ENCODE measurements at regions not wholly inside any gene's neighbourhood (a gene's known extent, or its start where the extent isn't known, plus 50 kb on each side); places are given as distances from the start of the nearest gene placed in this dataset.

DNA sequence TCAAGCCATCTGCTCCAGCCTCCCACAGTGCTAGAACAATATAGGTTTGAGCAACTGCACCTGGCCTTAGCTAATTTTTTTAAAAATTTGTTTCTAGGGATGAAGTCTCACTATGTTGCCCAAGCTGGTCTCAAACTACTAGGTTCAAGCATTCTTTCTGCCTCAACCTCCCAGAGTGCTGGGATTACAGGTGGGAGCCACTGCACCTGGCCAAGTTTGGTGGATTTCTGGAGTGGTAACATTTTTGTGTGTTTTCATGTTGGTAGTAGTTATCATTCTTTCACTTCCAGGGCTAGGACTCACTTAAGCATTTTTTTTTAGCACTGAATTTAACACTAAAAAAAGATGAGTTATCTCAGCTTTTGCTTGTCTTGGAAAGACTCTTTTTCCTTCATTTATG lies 328.0 kb upstream of the RGS6 start:
- Histone ChIP-seq H3F3A (ENCODE audit: insufficient read depth) (no peaks in the 10 kb centered on the region), H3K9ac (ENCODE audit: low read length) (no peak overlapping the region), H2AFZ (ENCODE audit: low read depth, low read length, severe bottlenecking) (no peak overlapping the region), H3K9me2 (replicated peaks; ENCODE audit: insufficient read depth, low read length) (no peaks in the 10 kb centered on the region), H3K36me3 (ENCODE audit: low read length) (0 out of 2 replicates have a peak, but pooled peaks cover 7% of the 10 kb centered on the region), H4K20me1 (ENCODE audit: low read depth, low read length) (no peaks in the 10 kb centered on the region), H3K27me3 (ENCODE audit: low read length) (no peaks in the 10 kb centered on the region), H3K79me2 (ENCODE audit: insufficient read depth, low read length) (peaks cover 15% of the 10 kb centered on the region; the same call in 1 of the 2 replicates), H3K27ac (ENCODE audit: low read depth, low read length) (no peak overlapping the region), H3K9me3 (ENCODE audit: insufficient read depth, low read length) (peaks cover 7% of the 10 kb centered on the region; the same call in 1 of the 2 replicates), H3K4me2 (ENCODE audit: low read depth, low read length, poor library complexity, severe bottlenecking) (no peak overlapping the region), H3K4me3 (ENCODE audit: insufficient read depth, low read length, poor library complexity, severe bottlenecking) (no peak overlapping the region)
- TF ChIP-seq CTCF (IDR thresholded peaks at IDR 0.05; ENCODE audit: insufficient read depth, low read length, poor library complexity, severe bottlenecking) (no peak), EZH2phosphoT487 (conservative IDR thresholded peaks at IDR 0.05; ENCODE audit: low read length) (no peak)

- Histone ChIP-seq H3K79me2 (ENCODE audit: insufficient read depth, low read length) (peaks cover 15% of the 10 kb centered on the region; the same call in 1 of the 2 replicates), H3K27me3 (ENCODE audit: low read length) (no peaks in the 10 kb centered on the region), H3K9ac (ENCODE audit: low read length) (no peak overlapping the region), H3K36me3 (ENCODE audit: low read length) (0 out of 2 replicates have a peak, but pooled peaks cover 2% of the 10 kb centered on the region), H3K4me2 (ENCODE audit: low read depth, low read length, poor library complexity, severe bottlenecking) (no peak overlapping the region), H3F3A (ENCODE audit: insufficient read depth) (0 out of 2 replicates have a peak, but pooled peaks cover 6% of the 10 kb centered on the region), H2AFZ (ENCODE audit: low read depth, low read length, severe bottlenecking) (no peak overlapping the region), H3K4me3 (ENCODE audit: insufficient read depth, low read length, poor library complexity, severe bottlenecking) (no peak overlapping the region), H3K9me2 (replicated peaks; ENCODE audit: insufficient read depth, low read length) (no peaks in the 10 kb centered on the region), H4K20me1 (ENCODE audit: low read depth, low read length) (no peaks in the 10 kb centered on the region), H3K27ac (ENCODE audit: low read depth, low read length) (no peak overlapping the region), H3K9me3 (ENCODE audit: insufficient read depth, low read length) (no peaks in the 10 kb centered on the region)
- no peak for TF ChIP-seq CTCF (IDR thresholded peaks at IDR 0.05; ENCODE audit: insufficient read depth, low read length, poor library complexity, severe bottlenecking)
- no peak for TF ChIP-seq EZH2phosphoT487 (conservative IDR thresholded peaks at IDR 0.05; ENCODE audit: low read length)
Measured at GRCh38 chr14:71606064-71606463, 326.2 kb upstream of the RGS6 start.

GRCh38 chr14:71606575-71606974 lies 325.7 kb upstream of the RGS6 start:
- H3K36me3 ChIP-seq (ENCODE audit: low read length): 0 out of 2 replicates have a peak, but pooled peaks cover 2% of the 10 kb centered on the region
- H3K4me3 ChIP-seq (ENCODE audit: insufficient read depth, low read length, poor library complexity, severe bottlenecking): no peak overlapping the region
- no peaks in the 10 kb centered on the region for H3K9me3 ChIP-seq (ENCODE audit: insufficient read depth, low read length)
- no peak overlapping the region for H3K27ac ChIP-seq (ENCODE audit: low read depth, low read length)
- no peak for TF ChIP-seq EZH2phosphoT487 (conservative IDR thresholded peaks at IDR 0.05; ENCODE audit: low read length)
- TF ChIP-seq CTCF (IDR thresholded peaks at IDR 0.05; ENCODE audit: insufficient read depth, low read length, poor library complexity, severe bottlenecking): no peak
- H3K9ac ChIP-seq (ENCODE audit: low read length): no peak overlapping the region
- 0 out of 2 replicates have a peak, but pooled peaks cover 6% of the 10 kb centered on the region for H3F3A ChIP-seq (ENCODE audit: insufficient read depth)
- no peaks in the 10 kb centered on the region for H4K20me1 ChIP-seq (ENCODE audit: low read depth, low read length)
- no peak overlapping the region for H3K4me2 ChIP-seq (ENCODE audit: low read depth, low read length, poor library complexity, severe bottlenecking)
- H3K79me2 ChIP-seq (ENCODE audit: insufficient read depth, low read length): peaks cover 15% of the 10 kb centered on the region; the same call in 1 of the 2 replicates
- H3K27me3 ChIP-seq (ENCODE audit: low read length): no peaks in the 10 kb centered on the region
- H3K9me2 ChIP-seq (replicated peaks; ENCODE audit: insufficient read depth, low read length): no peaks in the 10 kb centered on the region
- no peak overlapping the region for H2AFZ ChIP-seq (ENCODE audit: low read depth, low read length, severe bottlenecking)

Measured in SU-DHL-6 (cell line).